CD4-positive, alpha-beta T cell (primary cell): ENCODE measurements at regions not wholly inside any gene's neighbourhood (a gene's known extent, or its start where the extent isn't known, plus 50 kb on each side); places are given as distances from the start of the nearest gene placed in this dataset.

Experiments used
- ATAC-seq: fragments of 200-7000 bp; cut with Tn5 transposase; one replicate; pipeline ENCODE4 v1.10.0; 2022; ENCODE audit warnings: mild to moderate bottlenecking; ENCODE audit not compliant: poor library complexity
- CTCF ChIA-PET: fragments of 350-600 bp; sonication (Branson Sonifier 250); formaldehyde crosslinking; loops from one replicate; lab custom pipeline; 2021; ENCODE audit warnings: antibody characterized with exemption, inconsistent platforms; lab: Charles Lee
- POLR2A ChIA-PET: fragments of 350-600 bp; sonication (Branson Sonifier 250); formaldehyde crosslinking; loops from one replicate; lab custom pipeline; 2021; ENCODE audit warnings: antibody characterized with exemption, inconsistent platforms; lab: Charles Lee
- DNase-seq, 14 experiments: peaks; one replicate each; pipeline ENCODE4 v3.0.0-alpha.2; 2013 to 2020; ENCODE audit warnings: mixed read lengths in 2 of 14
- H3K27ac ChIP-seq, 2 donors: one replicate each; pipeline versions ENCODE4 v1.5.1 to v1.7.0; 2013; ENCODE audit warnings: low read length in 2 of 2, low read depth in 1 of 2, mild to moderate bottlenecking in 1 of 2
- H3K27me3 ChIP-seq, 2 experiments: 1 replicate in 1 of 2; 2 replicates in 1 of 2; pipeline versions ENCODE4 v1.6.1 to v1.7.0; 2013; ENCODE audit warnings: low read length in 2 of 2, control low read depth in 1 of 2, mild to moderate bottlenecking in 1 of 2, moderate library complexity in 1 of 2; ENCODE audit not compliant: insufficient read depth in 2 of 2, control insufficient read depth in 1 of 2
- H3K36me3 ChIP-seq: one replicate; pipeline ENCODE4 v1.6.1; 2013; ENCODE audit warnings: low read length, control low read depth; ENCODE audit not compliant: insufficient read depth
- H3K4me1 ChIP-seq: one replicate; pipeline ENCODE4 v1.6.1; 2013; ENCODE audit warnings: low read length, control low read depth; ENCODE audit not compliant: insufficient read depth
- H3K4me3 ChIP-seq: one replicate; pipeline ENCODE4 v1.5.1; 2013; ENCODE audit warnings: mild to moderate bottlenecking, low read length, moderate library complexity
- H3K9me3 ChIP-seq, 2 experiments: 1 replicate in 1 of 2; 2 replicates in 1 of 2; pipeline versions ENCODE4 v1.6.1 to v1.7.0; 2013; ENCODE audit warnings: low read length in 2 of 2, mild to moderate bottlenecking in 2 of 2, control low read depth in 1 of 2, moderate library complexity in 1 of 2; ENCODE audit not compliant: control insufficient read depth in 1 of 2, insufficient read depth in 1 of 2
- H3K27ac Mint-ChIP-seq: one replicate; pipeline ENCODE4 v1.8.0; 2020; ENCODE audit warnings: mixed read lengths
- H3K27me3 Mint-ChIP-seq: one replicate; pipeline ENCODE4 v1.8.0; 2021; ENCODE audit warnings: mixed read lengths
- H3K36me3 Mint-ChIP-seq: one replicate; pipeline ENCODE4 v1.8.0; 2021; ENCODE audit warnings: low read depth, mixed read lengths
- H3K4me1 Mint-ChIP-seq: one replicate; pipeline ENCODE4 v1.8.0; 2021; ENCODE audit warnings: low read depth, mixed read lengths
- H3K4me3 Mint-ChIP-seq: one replicate; pipeline ENCODE4 v1.8.0; 2020; ENCODE audit warnings: mild to moderate bottlenecking, mixed read lengths
- H3K9me3 Mint-ChIP-seq: one replicate; pipeline ENCODE4 v1.8.0; 2020; ENCODE audit warnings: mixed read lengths
- CTCF ChIP-seq: fragments of 200-600 bp; IDR thresholded peaks from one replicate; pipeline ENCODE4 v1.8.0; 2022; ENCODE audit warnings: antibody characterized with exemption, mild to moderate bottlenecking
- intact Hi-C, 2 experiments: fragments of 100-400 bp; cut with DNase I in 1 of 2; cut with micrococcal nuclease in 1 of 2; formaldehyde crosslinking; loops; one replicate each; pipeline versions ENCODE4 v1.15.1 to v1.9.0; 2023 to 2025; cut with DNase I, micrococcal nuclease

GRCh38 chr10:31656851-31657433 lies 271.7 kb downstream of the ARHGAP12 start:
- Histone ChIP-seq H3K4me3 (no peak overlapping the region), H3K27ac (no peak overlapping the region), H3K36me3 (no peaks in the 10 kb centered on the region), H3K27me3 (peaks cover 0 to 5% of the 10 kb centered on the region in 2 experiments), H3K9me3 (no peaks in the 10 kb centered on the region), H3K4me1 (no peaks in the 10 kb centered on the region)
- no peak overlapping the region for H3K27ac Mint-ChIP-seq
- DNase-seq (no peak), ATAC-seq (no peak)
- ChIA-PET POLR2A (no interaction called here), CTCF (no interaction called here)
- H3K9me3 Mint-ChIP-seq = no peaks in the 10 kb centered on the region
- no peak overlapping the region for H3K4me3 Mint-ChIP-seq
- no peak for TF ChIP-seq CTCF
- peaks cover 14% of the 10 kb centered on the region for H3K27me3 Mint-ChIP-seq
- intact Hi-C loops = no loop called here
- no peaks in the 10 kb centered on the region for H3K4me1 Mint-ChIP-seq
- no peaks in the 10 kb centered on the region for H3K36me3 Mint-ChIP-seq

GRCh38 chr10:31652038-31652437 lies 276.6 kb downstream of the ARHGAP12 start:
- H3K9me3 Mint-ChIP-seq = no peaks in the 10 kb centered on the region
- ChIA-PET CTCF (no interaction called here), POLR2A (no interaction called here)
- DNase-seq (no peak), ATAC-seq (no peak)
- no peak for TF ChIP-seq CTCF
- Histone ChIP-seq H3K36me3 (no peaks in the 10 kb centered on the region), H3K4me3 (no peak overlapping the region), H3K9me3 (no peaks in the 10 kb centered on the region), H3K4me1 (no peaks in the 10 kb centered on the region), H3K27me3 (peaks cover 0 to 5% of the 10 kb centered on the region in 2 experiments), H3K27ac (no peak overlapping the region)
- no peaks in the 10 kb centered on the region for H3K4me1 Mint-ChIP-seq
- no peak overlapping the region for H3K4me3 Mint-ChIP-seq
- H3K27ac Mint-ChIP-seq = no peak overlapping the region
- H3K36me3 Mint-ChIP-seq = no peaks in the 10 kb centered on the region
- peaks cover 17% of the 10 kb centered on the region for H3K27me3 Mint-ChIP-seq
- intact Hi-C loops = no loop called here

GRCh38 chr10:31650010-31650409 lies 278.6 kb downstream of the ARHGAP12 start:
- TF ChIP-seq CTCF = no peak

More at GRCh38 chr10:31650010-31650409, 278.6 kb downstream of the ARHGAP12 start:
- H3K27ac ChIP-seq = no peak overlapping the region
- no peaks in the 10 kb centered on the region for H3K4me1 Mint-ChIP-seq
- no peak for ATAC-seq
- H3K9me3 ChIP-seq = no peaks in the 10 kb centered on the region
- CTCF ChIA-PET = no interaction called here
- H3K27ac Mint-ChIP-seq = no peak overlapping the region
- H3K27me3 ChIP-seq = peaks cover 3 to 5% of the 10 kb centered on the region in 2 experiments
- no peak for DNase-seq
- H3K4me1 ChIP-seq = no peaks in the 10 kb centered on the region
- H3K27me3 Mint-ChIP-seq = peaks cover 8% of the 10 kb centered on the region
- POLR2A ChIA-PET = no interaction called here
- intact Hi-C loops = no loop called here
- no peaks in the 10 kb centered on the region for H3K9me3 Mint-ChIP-seq
- H3K4me3 ChIP-seq = no peak overlapping the region
- H3K36me3 ChIP-seq = no peaks in the 10 kb centered on the region
- H3K36me3 Mint-ChIP-seq = no peaks in the 10 kb centered on the region
- no peak overlapping the region for H3K4me3 Mint-ChIP-seq
